SK-N-SH treated with all-trans-retinoic acid at 6 μM for 48 hours (cell line): ENCODE measurements at regions not wholly inside any gene's neighbourhood (a gene's known extent, or its start where the extent isn't known, plus 50 kb on each side); places are given as distances from the start of the nearest gene placed in this dataset.

Experiments
- ATAC-seq: fragments of 200-7000 bp; cut with Tn5 transposase; 3 replicates; pipeline ENCODE4 v1.9.1; 2020; ENCODE audit warnings: mild to moderate bottlenecking, moderate library complexity
- ARNTL ChIP-seq: fragments of 450-650 bp; formaldehyde crosslinking; IDR thresholded peaks from 2 replicates; pipeline ENCODE4 v1.5.0; 2020; ENCODE audit warnings: low read depth, mild to moderate bottlenecking, moderate library complexity, borderline replicate concordance
- BACH2 ChIP-seq: fragments of 250-450 bp; sonication (Bioruptor Pico); IDR thresholded peaks from 2 replicates; pipeline ENCODE4 v1.9.0; 2021; ENCODE audit warnings: mild to moderate bottlenecking, borderline replicate concordance
- CREB5 ChIP-seq: fragments of 250-450 bp; sonication (Bioruptor Pico); IDR thresholded peaks from 2 replicates; pipeline ENCODE4 v1.5.1; 2020; ENCODE audit warnings: low read depth, mild to moderate bottlenecking, moderate library complexity
- CSDC2 ChIP-seq: fragments of 250-450 bp; sonication (Bioruptor Pico); IDR thresholded peaks from 2 replicates; pipeline ENCODE4 v1.5.0; 2020; ENCODE audit warnings: mild to moderate bottlenecking, moderate library complexity
- ESRRG ChIP-seq: fragments of 250-450 bp; sonication (Bioruptor Pico); IDR thresholded peaks from 2 replicates; pipeline ENCODE4 v1.6.1; 2021; ENCODE audit warnings: mild to moderate bottlenecking
- GLIS3 ChIP-seq: fragments of 250-450 bp; sonication (Bioruptor Pico); IDR thresholded peaks from 2 replicates; pipeline ENCODE4 v1.5.0; 2020; ENCODE audit warnings: mild to moderate bottlenecking, moderate library complexity
- ISL1 ChIP-seq: fragments of 250-450 bp; sonication (Bioruptor Pico); IDR thresholded peaks from 2 replicates; pipeline ENCODE4 v2.1.2; 2022; ENCODE audit warnings: mild to moderate bottlenecking, moderate library complexity
- PPARA ChIP-seq: fragments of 250-450 bp; sonication (Bioruptor Pico); IDR thresholded peaks from 2 replicates; pipeline ENCODE4 v1.5.0; 2020; ENCODE audit warnings: mild to moderate bottlenecking, borderline replicate concordance
- RARB ChIP-seq: fragments of 250-450 bp; sonication (Bioruptor Pico); IDR thresholded peaks from 2 replicates; pipeline ENCODE4 v1.8.0; 2021; ENCODE audit warnings: mild to moderate bottlenecking, moderate library complexity
- SNAI2 ChIP-seq: fragments of 250-450 bp; sonication (Bioruptor Pico); IDR thresholded peaks from 2 replicates; pipeline ENCODE4 v1.5.0; 2020; ENCODE audit warnings: mild to moderate bottlenecking, moderate library complexity
- TCF4 ChIP-seq: fragments of 250-450 bp; sonication (Bioruptor Pico); IDR thresholded peaks from 2 replicates; pipeline ENCODE4 v1.8.0; 2021; ENCODE audit warnings: mild to moderate bottlenecking, moderate library complexity, borderline replicate concordance
- TOX ChIP-seq: fragments of 250-450 bp; sonication (Bioruptor Pico); IDR thresholded peaks from 2 replicates; pipeline ENCODE4 v1.8.0; 2021; ENCODE audit warnings: mild to moderate bottlenecking, moderate library complexity, borderline replicate concordance
- ZC3H10 ChIP-seq: fragments of 250-450 bp; sonication (Bioruptor Pico); IDR thresholded peaks from 2 replicates; pipeline ENCODE4 v1.5.1; 2021; ENCODE audit warnings: mild to moderate bottlenecking, moderate library complexity
- ZFP3 ChIP-seq: fragments of 250-450 bp; sonication (Bioruptor Pico); IDR thresholded peaks from 2 replicates; pipeline ENCODE4 v1.5.0; 2020; ENCODE audit warnings: mild to moderate bottlenecking, moderate library complexity
- ZFP30 ChIP-seq: fragments of 450-650 bp; formaldehyde crosslinking; IDR thresholded peaks from 2 replicates; pipeline ENCODE4 v1.5.0; 2022; ENCODE audit warnings: mild to moderate bottlenecking, moderate library complexity
- ZNF565 ChIP-seq: fragments of 450-650 bp; formaldehyde crosslinking; conservative IDR thresholded peaks from 2 replicates; pipeline ENCODE4 v1.5.0; 2020; ENCODE audit warnings: low read depth, mild to moderate bottlenecking, moderate library complexity
- ZNF8 ChIP-seq: fragments of 450-650 bp; formaldehyde crosslinking; IDR thresholded peaks from 2 replicates; pipeline ENCODE4 v1.5.0; 2020; ENCODE audit warnings: mild to moderate bottlenecking, moderate library complexity
- TF ChIP-seq, protein P1 (sequence below): fragments of 250-450 bp; sonication (Bioruptor Pico); IDR thresholded peaks from 2 replicates; pipeline ENCODE4 v1.8.0; 2021; ENCODE audit warnings: low read depth, mild to moderate bottlenecking, moderate library complexity, borderline replicate concordance
- TF ChIP-seq, protein P2 (sequence below): fragments of 250-450 bp; sonication (Bioruptor Pico); IDR thresholded peaks from 2 replicates; pipeline ENCODE4 v1.5.1; 2021; ENCODE audit warnings: mild to moderate bottlenecking, moderate library complexity
- TF ChIP-seq, protein P3 (sequence below): fragments of 250-450 bp; sonication (Bioruptor Pico); IDR thresholded peaks from 2 replicates; pipeline ENCODE4 v1.5.0; 2020; ENCODE audit warnings: mild to moderate bottlenecking, moderate library complexity

GRCh38 chr2:120469426-120469825, 123.5 kb downstream of the INHBB start (continued):
- TF ChIP-seq, protein P1, sequence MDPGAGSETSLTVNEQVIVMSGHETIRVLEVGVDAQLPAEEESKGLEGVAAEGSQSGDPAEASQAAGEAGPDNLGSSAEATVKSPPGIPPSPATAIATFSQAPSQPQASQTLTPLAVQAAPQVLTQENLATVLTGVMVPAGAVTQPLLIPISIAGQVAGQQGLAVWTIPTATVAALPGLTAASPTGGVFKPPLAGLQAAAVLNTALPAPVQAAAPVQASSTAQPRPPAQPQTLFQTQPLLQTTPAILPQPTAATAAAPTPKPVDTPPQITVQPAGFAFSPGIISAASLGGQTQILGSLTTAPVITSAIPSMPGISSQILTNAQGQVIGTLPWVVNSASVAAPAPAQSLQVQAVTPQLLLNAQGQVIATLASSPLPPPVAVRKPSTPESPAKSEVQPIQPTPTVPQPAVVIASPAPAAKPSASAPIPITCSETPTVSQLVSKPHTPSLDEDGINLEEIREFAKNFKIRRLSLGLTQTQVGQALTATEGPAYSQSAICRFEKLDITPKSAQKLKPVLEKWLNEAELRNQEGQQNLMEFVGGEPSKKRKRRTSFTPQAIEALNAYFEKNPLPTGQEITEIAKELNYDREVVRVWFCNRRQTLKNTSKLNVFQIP = no peak
- TF ChIP-seq, protein P2, sequence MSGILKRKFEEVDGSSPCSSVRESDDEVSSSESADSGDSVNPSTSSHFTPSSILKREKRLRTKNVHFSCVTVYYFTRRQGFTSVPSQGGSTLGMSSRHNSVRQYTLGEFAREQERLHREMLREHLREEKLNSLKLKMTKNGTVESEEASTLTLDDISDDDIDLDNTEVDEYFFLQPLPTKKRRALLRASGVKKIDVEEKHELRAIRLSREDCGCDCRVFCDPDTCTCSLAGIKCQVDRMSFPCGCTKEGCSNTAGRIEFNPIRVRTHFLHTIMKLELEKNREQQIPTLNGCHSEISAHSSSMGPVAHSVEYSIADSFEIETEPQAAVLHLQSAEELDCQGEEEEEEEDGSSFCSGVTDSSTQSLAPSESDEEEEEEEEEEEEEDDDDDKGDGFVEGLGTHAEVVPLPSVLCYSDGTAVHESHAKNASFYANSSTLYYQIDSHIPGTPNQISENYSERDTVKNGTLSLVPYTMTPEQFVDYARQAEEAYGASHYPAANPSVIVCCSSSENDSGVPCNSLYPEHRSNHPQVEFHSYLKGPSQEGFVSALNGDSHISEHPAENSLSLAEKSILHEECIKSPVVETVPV (CRISPR knock-in tag) = no peak
- TF ChIP-seq ISL1 (CRISPR knock-in tag) (no peak), RARB (no peak), ZC3H10 (CRISPR knock-in tag) (no peak)

DNA sequence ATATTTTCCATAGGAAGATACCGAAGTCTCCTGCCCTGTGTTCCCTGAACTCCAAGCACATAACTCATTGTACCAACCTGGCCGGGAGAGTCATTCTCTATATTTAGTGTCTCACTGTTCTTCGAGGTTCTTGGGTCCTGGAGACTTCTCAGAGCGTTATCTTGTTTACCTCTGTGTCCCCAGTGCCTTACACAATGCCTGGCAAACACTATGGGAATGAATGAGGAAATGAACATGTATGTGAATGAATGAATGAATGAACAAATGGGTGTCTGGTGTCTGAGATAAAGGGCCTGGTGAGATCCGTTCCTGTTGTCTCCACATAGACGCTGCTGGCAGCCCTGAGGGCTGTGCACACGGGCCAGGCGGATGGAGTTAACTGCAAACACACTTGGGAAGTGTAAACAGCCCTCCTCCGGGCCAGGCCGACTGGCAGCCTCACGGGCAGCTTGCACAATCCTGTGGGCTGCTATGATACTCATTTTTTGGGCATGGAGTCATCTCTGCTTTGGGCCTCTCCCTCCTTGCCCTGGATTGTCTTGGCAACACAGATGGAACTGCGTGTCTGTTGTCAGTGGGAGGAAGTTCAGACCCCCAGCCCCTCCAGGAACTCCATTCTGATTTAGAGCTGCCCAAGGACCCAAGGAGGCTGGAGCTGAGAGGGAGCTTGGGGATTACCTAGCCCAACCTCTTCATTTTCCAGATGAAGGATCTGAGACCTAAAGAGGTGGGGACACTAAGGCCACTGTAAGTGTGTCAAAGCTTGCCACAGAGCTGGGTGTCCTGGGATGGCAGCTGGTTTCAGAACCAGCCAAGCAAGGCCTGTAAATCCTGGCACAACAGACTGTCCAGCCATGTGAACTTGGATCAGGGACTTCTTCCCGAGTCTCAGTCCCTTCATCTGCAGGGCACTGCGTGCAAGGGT, 124.4 kb downstream of the INHBB start:
- ATAC-seq = peak; percentile 35; the same call in 1 of the 3 replicates
- TF ChIP-seq ZFP3 (no peak), ZFP30 (CRISPR knock-in tag) (no peak), ESRRG (CRISPR knock-in tag) (no peak), TOX (CRISPR knock-in tag) (no peak), TCF4 (CRISPR knock-in tag) (no peak), SNAI2 (CRISPR knock-in tag) (no peak), GLIS3 (CRISPR knock-in tag) (no peak), ZNF565 (CRISPR knock-in tag) (no peak), ZNF8 (CRISPR knock-in tag) (no peak), ARNTL (CRISPR knock-in tag) (no peak), CREB5 (CRISPR knock-in tag) (no peak), ISL1 (CRISPR knock-in tag) (no peak), PPARA (CRISPR knock-in tag) (no peak), BACH2 (CRISPR knock-in tag) (no peak)
- TF ChIP-seq, protein P3, sequence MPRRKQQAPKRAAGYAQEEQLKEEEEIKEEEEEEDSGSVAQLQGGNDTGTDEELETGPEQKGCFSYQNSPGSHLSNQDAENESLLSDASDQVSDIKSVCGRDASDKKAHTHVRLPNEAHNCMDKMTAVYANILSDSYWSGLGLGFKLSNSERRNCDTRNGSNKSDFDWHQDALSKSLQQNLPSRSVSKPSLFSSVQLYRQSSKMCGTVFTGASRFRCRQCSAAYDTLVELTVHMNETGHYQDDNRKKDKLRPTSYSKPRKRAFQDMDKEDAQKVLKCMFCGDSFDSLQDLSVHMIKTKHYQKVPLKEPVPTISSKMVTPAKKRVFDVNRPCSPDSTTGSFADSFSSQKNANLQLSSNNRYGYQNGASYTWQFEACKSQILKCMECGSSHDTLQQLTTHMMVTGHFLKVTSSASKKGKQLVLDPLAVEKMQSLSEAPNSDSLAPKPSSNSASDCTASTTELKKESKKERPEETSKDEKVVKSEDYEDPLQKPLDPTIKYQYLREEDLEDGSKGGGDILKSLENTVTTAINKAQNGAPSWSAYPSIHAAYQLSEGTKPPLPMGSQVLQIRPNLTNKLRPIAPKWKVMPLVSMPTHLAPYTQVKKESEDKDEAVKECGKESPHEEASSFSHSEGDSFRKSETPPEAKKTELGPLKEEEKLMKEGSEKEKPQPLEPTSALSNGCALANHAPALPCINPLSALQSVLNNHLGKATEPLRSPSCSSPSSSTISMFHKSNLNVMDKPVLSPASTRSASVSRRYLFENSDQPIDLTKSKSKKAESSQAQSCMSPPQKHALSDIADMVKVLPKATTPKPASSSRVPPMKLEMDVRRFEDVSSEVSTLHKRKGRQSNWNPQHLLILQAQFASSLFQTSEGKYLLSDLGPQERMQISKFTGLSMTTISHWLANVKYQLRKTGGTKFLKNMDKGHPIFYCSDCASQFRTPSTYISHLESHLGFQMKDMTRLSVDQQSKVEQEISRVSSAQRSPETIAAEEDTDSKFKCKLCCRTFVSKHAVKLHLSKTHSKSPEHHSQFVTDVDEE = no peak
- TF ChIP-seq, protein P1 = no peak

GRCh38 chr2:120471166-120471565, 125.2 kb downstream of the INHBB start:
- TF ChIP-seq ISL1 (CRISPR knock-in tag) (no peak), SNAI2 (CRISPR knock-in tag) (no peak), ARNTL (CRISPR knock-in tag) (no peak), ESRRG (CRISPR knock-in tag) (no peak), TOX (CRISPR knock-in tag) (no peak), ZFP30 (CRISPR knock-in tag) (no peak), BACH2 (CRISPR knock-in tag) (no peak), RARB (no peak), CREB5 (CRISPR knock-in tag) (no peak), PPARA (CRISPR knock-in tag) (no peak), ZNF565 (CRISPR knock-in tag) (no peak), CSDC2 (CRISPR knock-in tag) (no peak), GLIS3 (CRISPR knock-in tag) (no peak), ZC3H10 (CRISPR knock-in tag) (no peak), ZNF8 (CRISPR knock-in tag) (no peak), ZFP3 (no peak)
- TF ChIP-seq, protein P2 (CRISPR knock-in tag) = no peak
- TF ChIP-seq, protein P1 = no peak
- ATAC-seq = no peak
